K562 (cell line): ENCODE measurements at regions not wholly inside any gene's neighbourhood (a gene's known extent, or its start where the extent isn't known, plus 50 kb on each side); places are given as distances from the start of the nearest gene placed in this dataset.

ENCODE experiments used
- BCL6 ChIP-seq: fragments of 250-450 bp; sonication (Bioruptor Pico); IDR thresholded peaks from 2 replicates; pipeline ENCODE4 v1.4.0; 2020
- GTF2A2 ChIP-seq: IDR thresholded peaks from 2 replicates; pipeline ENCODE4 v1.6.1; 2016; ENCODE audit warnings: mild to moderate bottlenecking, missing genetic modification characterization, missing compliant biosample characterization
- MAZ ChIP-seq, 2 experiments: fragments of 450-650 bp in 1 of 2; sonication (generic) in 1 of 2; formaldehyde crosslinking; IDR thresholded peaks in 1 of 2; conservative IDR thresholded peaks in 1 of 2; 2 replicates each; pipeline versions ENCODE4 v1.4.0 to v1.5.0; 2020; ENCODE audit warnings: mild to moderate bottlenecking in 1 of 2, missing genetic modification reagents in 1 of 2
- ZNF311 ChIP-seq: fragments of 250-450 bp; sonication (Bioruptor Pico); IDR thresholded peaks from 2 replicates; pipeline ENCODE4 v1.4.0; 2020; ENCODE audit warnings: mild to moderate bottlenecking, moderate library complexity
- TF ChIP-seq, protein P1 (sequence below), 2 experiments: fragments of 450-650 bp in 1 of 2; IDR thresholded peaks; 2 replicates each; pipeline ENCODE4 v1.6.1; 2011 to 2017; ENCODE audit warnings: low read depth in 2 of 2, antibody characterized with exemption in 1 of 2, borderline replicate concordance in 1 of 2, low read length in 1 of 2, mild to moderate bottlenecking in 1 of 2, mixed read lengths in 1 of 2; ENCODE audit not compliant: control insufficient read depth in 1 of 2
- TF ChIP-seq, protein P2 (sequence below), 2 experiments: fragments of 450-650 bp; formaldehyde crosslinking in 1 of 2; IDR thresholded peaks; 2 replicates each; pipeline versions ENCODE4 v1.4.0 to v1.6.1; 2014 to 2020; ENCODE audit warnings: mild to moderate bottlenecking in 2 of 2, borderline replicate concordance in 1 of 2, low read depth in 1 of 2
- TF ChIP-seq, protein P3 (sequence below): fragments of 150-350 bp; IDR thresholded peaks from 2 replicates; pipeline ENCODE4 v1.6.1; 2014; ENCODE audit warnings: low read depth, mild to moderate bottlenecking, low read length, borderline replicate concordance

DNA sequence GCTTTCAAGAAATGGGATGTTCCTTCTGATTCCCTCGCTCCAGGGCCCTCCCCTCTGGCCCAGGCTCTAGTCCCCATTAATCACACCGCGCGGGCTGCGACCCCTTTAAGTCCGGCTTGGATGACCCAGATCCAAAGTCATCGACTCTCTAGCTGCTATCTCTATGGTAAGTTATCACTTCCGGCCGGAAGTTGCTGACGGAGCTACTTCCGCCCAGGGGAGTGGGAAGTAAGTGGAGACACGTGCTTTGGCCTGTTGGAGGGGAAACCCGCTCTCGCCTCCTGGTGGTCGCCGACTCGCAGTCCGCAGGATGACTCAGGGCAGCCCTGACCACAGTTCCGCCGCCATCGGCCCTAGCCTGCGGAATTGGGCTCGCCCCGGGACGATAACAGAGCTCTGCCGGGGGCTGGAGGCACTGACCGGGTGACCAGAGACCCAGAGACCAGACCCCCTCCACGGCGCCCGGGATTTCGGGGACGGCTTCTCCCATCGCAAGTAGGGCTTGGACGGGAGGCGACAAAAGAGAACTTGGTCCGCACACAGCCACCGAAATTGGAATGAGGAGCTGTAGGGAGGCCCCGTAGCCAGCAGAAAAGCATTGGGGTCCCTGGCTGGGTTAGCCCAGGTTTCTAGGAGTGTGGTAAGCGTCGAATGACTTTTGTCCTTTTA lies 52.2 kb upstream of the SEC14L1 start (continued):
- TF ChIP-seq, protein P1, sequence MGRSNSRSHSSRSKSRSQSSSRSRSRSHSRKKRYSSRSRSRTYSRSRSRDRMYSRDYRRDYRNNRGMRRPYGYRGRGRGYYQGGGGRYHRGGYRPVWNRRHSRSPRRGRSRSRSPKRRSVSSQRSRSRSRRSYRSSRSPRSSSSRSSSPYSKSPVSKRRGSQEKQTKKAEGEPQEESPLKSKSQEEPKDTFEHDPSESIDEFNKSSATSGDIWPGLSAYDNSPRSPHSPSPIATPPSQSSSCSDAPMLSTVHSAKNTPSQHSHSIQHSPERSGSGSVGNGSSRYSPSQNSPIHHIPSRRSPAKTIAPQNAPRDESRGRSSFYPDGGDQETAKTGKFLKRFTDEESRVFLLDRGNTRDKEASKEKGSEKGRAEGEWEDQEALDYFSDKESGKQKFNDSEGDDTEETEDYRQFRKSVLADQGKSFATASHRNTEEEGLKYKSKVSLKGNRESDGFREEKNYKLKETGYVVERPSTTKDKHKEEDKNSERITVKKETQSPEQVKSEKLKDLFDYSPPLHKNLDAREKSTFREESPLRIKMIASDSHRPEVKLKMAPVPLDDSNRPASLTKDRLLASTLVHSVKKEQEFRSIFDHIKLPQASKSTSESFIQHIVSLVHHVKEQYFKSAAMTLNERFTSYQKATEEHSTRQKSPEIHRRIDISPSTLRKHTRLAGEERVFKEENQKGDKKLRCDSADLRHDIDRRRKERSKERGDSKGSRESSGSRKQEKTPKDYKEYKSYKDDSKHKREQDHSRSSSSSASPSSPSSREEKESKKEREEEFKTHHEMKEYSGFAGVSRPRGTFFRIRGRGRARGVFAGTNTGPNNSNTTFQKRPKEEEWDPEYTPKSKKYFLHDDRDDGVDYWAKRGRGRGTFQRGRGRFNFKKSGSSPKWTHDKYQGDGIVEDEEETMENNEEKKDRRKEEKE (IDR thresholded peaks at IDR 0.05; ENCODE audit: borderline replicate concordance in 1 of 2, control insufficient read depth in 1 of 2, low read depth in 2 of 2, low read length in 1 of 2) = peak in 1 of 2 experiments; percentile 64; a peak in 1 of 4 replicates
- TF ChIP-seq GTF2A2 (no peak), MAZ (CRISPR knock-in tag; conservative IDR thresholded peaks at IDR 0.05 in 1 of 2, IDR thresholded peaks at IDR 0.05 in 1 of 2) (peak in 1 of 2 experiments; percentile 80; a peak in 3 of 4 replicates), BCL6 (CRISPR knock-in tag) (no peak), ZNF311 (CRISPR knock-in tag) (no peak)
- TF ChIP-seq, protein P2, sequence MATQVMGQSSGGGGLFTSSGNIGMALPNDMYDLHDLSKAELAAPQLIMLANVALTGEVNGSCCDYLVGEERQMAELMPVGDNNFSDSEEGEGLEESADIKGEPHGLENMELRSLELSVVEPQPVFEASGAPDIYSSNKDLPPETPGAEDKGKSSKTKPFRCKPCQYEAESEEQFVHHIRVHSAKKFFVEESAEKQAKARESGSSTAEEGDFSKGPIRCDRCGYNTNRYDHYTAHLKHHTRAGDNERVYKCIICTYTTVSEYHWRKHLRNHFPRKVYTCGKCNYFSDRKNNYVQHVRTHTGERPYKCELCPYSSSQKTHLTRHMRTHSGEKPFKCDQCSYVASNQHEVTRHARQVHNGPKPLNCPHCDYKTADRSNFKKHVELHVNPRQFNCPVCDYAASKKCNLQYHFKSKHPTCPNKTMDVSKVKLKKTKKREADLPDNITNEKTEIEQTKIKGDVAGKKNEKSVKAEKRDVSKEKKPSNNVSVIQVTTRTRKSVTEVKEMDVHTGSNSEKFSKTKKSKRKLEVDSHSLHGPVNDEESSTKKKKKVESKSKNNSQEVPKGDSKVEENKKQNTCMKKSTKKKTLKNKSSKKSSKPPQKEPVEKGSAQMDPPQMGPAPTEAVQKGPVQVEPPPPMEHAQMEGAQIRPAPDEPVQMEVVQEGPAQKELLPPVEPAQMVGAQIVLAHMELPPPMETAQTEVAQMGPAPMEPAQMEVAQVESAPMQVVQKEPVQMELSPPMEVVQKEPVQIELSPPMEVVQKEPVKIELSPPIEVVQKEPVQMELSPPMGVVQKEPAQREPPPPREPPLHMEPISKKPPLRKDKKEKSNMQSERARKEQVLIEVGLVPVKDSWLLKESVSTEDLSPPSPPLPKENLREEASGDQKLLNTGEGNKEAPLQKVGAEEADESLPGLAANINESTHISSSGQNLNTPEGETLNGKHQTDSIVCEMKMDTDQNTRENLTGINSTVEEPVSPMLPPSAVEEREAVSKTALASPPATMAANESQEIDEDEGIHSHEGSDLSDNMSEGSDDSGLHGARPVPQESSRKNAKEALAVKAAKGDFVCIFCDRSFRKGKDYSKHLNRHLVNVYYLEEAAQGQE (IDR thresholded peaks at IDR 0.05; ENCODE audit: borderline replicate concordance) = peak; percentile 69
- TF ChIP-seq, protein P2 (CRISPR knock-in tag; IDR thresholded peaks at IDR 0.05; ENCODE audit: low read depth) = no peak
- TF ChIP-seq, protein P3, sequence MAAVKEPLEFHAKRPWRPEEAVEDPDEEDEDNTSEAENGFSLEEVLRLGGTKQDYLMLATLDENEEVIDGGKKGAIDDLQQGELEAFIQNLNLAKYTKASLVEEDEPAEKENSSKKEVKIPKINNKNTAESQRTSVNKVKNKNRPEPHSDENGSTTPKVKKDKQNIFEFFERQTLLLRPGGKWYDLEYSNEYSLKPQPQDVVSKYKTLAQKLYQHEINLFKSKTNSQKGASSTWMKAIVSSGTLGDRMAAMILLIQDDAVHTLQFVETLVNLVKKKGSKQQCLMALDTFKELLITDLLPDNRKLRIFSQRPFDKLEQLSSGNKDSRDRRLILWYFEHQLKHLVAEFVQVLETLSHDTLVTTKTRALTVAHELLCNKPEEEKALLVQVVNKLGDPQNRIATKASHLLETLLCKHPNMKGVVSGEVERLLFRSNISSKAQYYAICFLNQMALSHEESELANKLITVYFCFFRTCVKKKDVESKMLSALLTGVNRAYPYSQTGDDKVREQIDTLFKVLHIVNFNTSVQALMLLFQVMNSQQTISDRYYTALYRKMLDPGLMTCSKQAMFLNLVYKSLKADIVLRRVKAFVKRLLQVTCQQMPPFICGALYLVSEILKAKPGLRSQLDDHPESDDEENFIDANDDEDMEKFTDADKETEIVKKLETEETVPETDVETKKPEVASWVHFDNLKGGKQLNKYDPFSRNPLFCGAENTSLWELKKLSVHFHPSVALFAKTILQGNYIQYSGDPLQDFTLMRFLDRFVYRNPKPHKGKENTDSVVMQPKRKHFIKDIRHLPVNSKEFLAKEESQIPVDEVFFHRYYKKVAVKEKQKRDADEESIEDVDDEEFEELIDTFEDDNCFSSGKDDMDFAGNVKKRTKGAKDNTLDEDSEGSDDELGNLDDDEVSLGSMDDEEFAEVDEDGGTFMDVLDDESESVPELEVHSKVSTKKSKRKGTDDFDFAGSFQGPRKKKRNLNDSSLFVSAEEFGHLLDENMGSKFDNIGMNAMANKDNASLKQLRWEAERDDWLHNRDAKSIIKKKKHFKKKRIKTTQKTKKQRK = no peak
